GM12864 (cell line): ENCODE measurements at regions not wholly inside any gene's neighbourhood (a gene's known extent, or its start where the extent isn't known, plus 50 kb on each side); places are given as distances from the start of the nearest gene placed in this dataset.

Source experiments
- DNase-seq: peaks from one replicate; pipeline ENCODE4 v3.0.0-alpha.2; 2011; ENCODE audit warnings: low read depth
- H3K4me3 ChIP-seq: 2 replicates; pipeline ENCODE4 v1.5.1; 2011; ENCODE audit warnings: mild to moderate bottlenecking, low read depth, low read length, control low read depth
- CTCF ChIP-seq: IDR thresholded peaks from 2 replicates; pipeline ENCODE4 v1.5.1; 2011; ENCODE audit warnings: low read depth, mild to moderate bottlenecking, moderate library complexity, low read length, control low read depth, inconsistent platforms; ENCODE audit errors: missing control alignments

- H3K4me3 ChIP-seq = no peak overlapping the region
- no peak for TF ChIP-seq CTCF
- DNase-seq = no peak
These were observed 291.7 kb downstream of the C4orf33 start for GRCh38 chr4:129387666-129388065.

GRCh38 chr4:129393976-129394375, 298.0 kb downstream of the C4orf33 start:
- DNase-seq = no peak
- H3K4me3 ChIP-seq = no peak overlapping the region
- no peak for TF ChIP-seq CTCF

GRCh38 chr4:129394635-129395034, 298.7 kb downstream of the C4orf33 start:
- TF ChIP-seq CTCF = no peak
- H3K4me3 ChIP-seq = no peak overlapping the region
- DNase-seq = no peak

GRCh38 chr4:129403848-129404247, 307.9 kb downstream of the C4orf33 start:
- no peak for DNase-seq
- no peak overlapping the region for H3K4me3 ChIP-seq
- no peak for TF ChIP-seq CTCF

- no peak for TF ChIP-seq CTCF
- no peak for DNase-seq
- no peak overlapping the region for H3K4me3 ChIP-seq
These were observed 314.2 kb downstream of the C4orf33 start for GRCh38 chr4:129410115-129410514.

GRCh38 chr4:129415004-129415403, 319.1 kb downstream of the C4orf33 start:
- no peak for TF ChIP-seq CTCF
- DNase-seq = no peak
- no peak overlapping the region for H3K4me3 ChIP-seq

- no peak overlapping the region for H3K4me3 ChIP-seq
- DNase-seq = no peak
- no peak for TF ChIP-seq CTCF
These were observed 324.7 kb downstream of the C4orf33 start for GRCh38 chr4:129420637-129421036.
